Stomach (tissue), 4 donors: ENCODE measurements at regions not wholly inside any gene's neighbourhood (a gene's known extent, or its start where the extent isn't known, plus 50 kb on each side); places are given as distances from the start of the nearest gene placed in this dataset.

Source experiments
- CTCF ChIP-seq, 7 experiments: fragments of 450-650 bp in 4 of 7; fragments of 200-600 bp in 3 of 7; sonication (generic) in 3 of 7; IDR thresholded peaks; one replicate each; pipeline ENCODE4 v1.5.1; 2016 to 2019; ENCODE audit warnings: antibody characterized with exemption in 7 of 7, control low read depth in 2 of 7, mild to moderate bottlenecking in 1 of 7
- EP300 ChIP-seq: sonication (generic); formaldehyde crosslinking; IDR thresholded peaks from one replicate; pipeline ENCODE4 v1.6.1; 2017; ENCODE audit warnings: antibody characterized with exemption
- POLR2A ChIP-seq, 4 donors: fragments of 450-650 bp; IDR thresholded peaks; one replicate each; pipeline ENCODE4 v1.6.1; 2016; ENCODE audit warnings: antibody characterized with exemption in 4 of 4, control low read depth in 2 of 4, mild to moderate bottlenecking in 1 of 4, moderate library complexity in 1 of 4
- POLR2AphosphoS5 ChIP-seq, 3 donors: sonication (generic); formaldehyde crosslinking; IDR thresholded peaks; one replicate each; pipeline ENCODE4 v1.6.1; 2016; ENCODE audit warnings: antibody characterized with exemption in 3 of 3

- TF ChIP-seq POLR2A (IDR thresholded peaks at IDR 0.05), result no peak
- no peak for TF ChIP-seq POLR2AphosphoS5 (IDR thresholded peaks at IDR 0.05)
- no peak for TF ChIP-seq CTCF (IDR thresholded peaks at IDR 0.05)
- no peak for TF ChIP-seq EP300
These were observed 262.6 kb upstream of the TMTC1 start for GRCh38 chr12:30046376-30046775.
